ENCODE measurements at regions not wholly inside any gene's neighbourhood (a gene's known extent, or its start where the extent isn't known, plus 50 kb on each side); places are given as distances from the start of the nearest gene placed in this dataset.

GRCh38 chr6:81689580-81689979 lies 62.9 kb downstream of the TENT5A start:
- Histone ChIP-seq H3K27me3 (ENCODE audit: insufficient read depth) (no peaks in the 10 kb centered on the region), H3K4me2 (no peak overlapping the region), H3K27ac (ENCODE audit: low read depth) (no peak overlapping the region), H3K9me2 (ENCODE audit: insufficient read depth) (no peaks in the 10 kb centered on the region; the same call in 1 of the 2 replicates), H4K20me1 (replicated peaks; ENCODE audit: insufficient read depth) (no peaks in the 10 kb centered on the region; the same call in 1 of the 2 replicates), H3K4me1 (ENCODE audit: insufficient read depth) (no peaks in the 10 kb centered on the region), H2AFZ (no peak overlapping the region), H3F3A (replicated peaks; ENCODE audit: low read depth) (no peaks in the 10 kb centered on the region), H3K36me3 (ENCODE audit: insufficient read depth) (no peaks in the 10 kb centered on the region), H3K79me2 (replicated peaks; ENCODE audit: insufficient read depth) (no peaks in the 10 kb centered on the region), H3K4me3 (no peak overlapping the region)
- no peak overlapping the region for H3K4me3 Mint-ChIP-seq
- H3K9me3 Mint-ChIP-seq, result no peaks in the 10 kb centered on the region
- no peaks in the 10 kb centered on the region for H3K36me3 Mint-ChIP-seq (ENCODE audit: low read depth)
- no peak overlapping the region for H3K27ac Mint-ChIP-seq
- H3K4me1 Mint-ChIP-seq, result peaks cover 4% of the 10 kb centered on the region; the same call in 2 of the 3 replicates
- no peak for ATAC-seq
- TF ChIP-seq JUNB (IDR thresholded peaks at IDR 0.05; ENCODE audit: unreplicated experiment), result no peak
- no peak for TF ChIP-seq EZH2 (IDR thresholded peaks at IDR 0.05; ENCODE audit: low read depth, unreplicated experiment)
- no peak for TF ChIP-seq ETS1 (IDR thresholded peaks at IDR 0.05)
- no peak for TF ChIP-seq REST (IDR thresholded peaks at IDR 0.05; ENCODE audit: unreplicated experiment)
- DNase-seq (ENCODE audit: low spot score), result no peak
- no peaks in the 10 kb centered on the region for H3K27me3 Mint-ChIP-seq (ENCODE audit: insufficient read depth, low read depth, poor library complexity)

- Histone ChIP-seq H3F3A (replicated peaks; ENCODE audit: low read depth) (no peaks in the 10 kb centered on the region), H4K20me1 (replicated peaks; ENCODE audit: insufficient read depth) (no peaks in the 10 kb centered on the region; the same call in 1 of the 2 replicates), H3K27ac (ENCODE audit: low read depth) (no peak overlapping the region), H3K4me3 (no peak overlapping the region), H3K79me2 (replicated peaks; ENCODE audit: insufficient read depth) (no peaks in the 10 kb centered on the region), H2AFZ (no peak overlapping the region), H3K36me3 (ENCODE audit: insufficient read depth) (no peaks in the 10 kb centered on the region), H3K4me2 (no peak overlapping the region), H3K9me2 (ENCODE audit: insufficient read depth) (no peaks in the 10 kb centered on the region), H3K27me3 (ENCODE audit: insufficient read depth) (no peaks in the 10 kb centered on the region), H3K4me1 (ENCODE audit: insufficient read depth) (no peaks in the 10 kb centered on the region)
- no peak for TF ChIP-seq ZNF331 (CRISPR knock-in tag; IDR thresholded peaks at IDR 0.05; ENCODE audit: low read depth)
- TF ChIP-seq POLR2AphosphoS5 (IDR thresholded peaks at IDR 0.05; ENCODE audit: low read depth), result no peak
- TF ChIP-seq ZNF114 (CRISPR knock-in tag; IDR thresholded peaks at IDR 0.05), result no peak
- no peak for TF ChIP-seq CTCF (conservative IDR thresholded peaks at IDR 0.05; ENCODE audit: low read depth in 2 of 2)
- Mint-ChIP-seq H3K36me3 (ENCODE audit: low read depth) (no peaks in the 10 kb centered on the region), H3K27ac (no peak overlapping the region), H3K4me3 (no peak overlapping the region), H3K27me3 (ENCODE audit: insufficient read depth, low read depth, poor library complexity) (no peaks in the 10 kb centered on the region), H3K9me3 (no peaks in the 10 kb centered on the region), H3K4me1 (no peaks in the 10 kb centered on the region)
- ATAC-seq (no peak), DNase-seq (ENCODE audit: low spot score) (no peak)
Measured at GRCh38 chr6:81683912-81684311, 68.6 kb downstream of the TENT5A start.

Data from GM23338 (cell line).